ENCODE measurements at regions not wholly inside any gene's neighbourhood (a gene's known extent, or its start where the extent isn't known, plus 50 kb on each side); places are given as distances from the start of the nearest gene placed in this dataset.
A peak's percentile ranks its signal among the peaks of the same experiment; 100 is the strongest.

GRCh38 chr10:110396284-110396651, 91.5 kb upstream of the SMNDC1 start:
- H3K27ac ChIP-seq = no peak overlapping the region
- H3K9me3 Mint-ChIP-seq = no peaks in the 10 kb centered on the region
- H3K4me2 ChIP-seq = no peak overlapping the region
- no peak for DNase-seq (ENCODE audit: low spot score)
- no peak overlapping the region for H3K9ac ChIP-seq
- no peaks in the 10 kb centered on the region for H3K9me3 ChIP-seq (ENCODE audit: low read depth)
- H3K4me1 Mint-ChIP-seq = peaks cover 27% of the 10 kb centered on the region
- H3K4me3 Mint-ChIP-seq = no peak overlapping the region
- H4K20me1 ChIP-seq (ENCODE audit: low read depth) = no peaks in the 10 kb centered on the region
- H3K79me2 ChIP-seq (ENCODE audit: low read depth) = no peaks in the 10 kb centered on the region
- no peak overlapping the region for H2AFZ ChIP-seq (replicated peaks)
- H3K36me3 Mint-ChIP-seq = no peaks in the 10 kb centered on the region
- TF ChIP-seq EZH2phosphoT487 (IDR thresholded peaks at IDR 0.05) (no peak), CTCF (IDR thresholded peaks at IDR 0.05) (no peak), EZH2 (IDR thresholded peaks at IDR 0.05) (no peak)
- peaks cover 28% of the 10 kb centered on the region for H3K4me1 ChIP-seq
- H3K27me3 ChIP-seq = no peaks in the 10 kb centered on the region
- H3F3A ChIP-seq (ENCODE audit: low read depth) = no peaks in the 10 kb centered on the region
- no peaks in the 10 kb centered on the region for H3K36me3 ChIP-seq
- H3K27me3 Mint-ChIP-seq (ENCODE audit: insufficient read depth, low read depth) = peaks cover 7% of the 10 kb centered on the region
- H3K27ac Mint-ChIP-seq = no peak overlapping the region
- H3K4me3 ChIP-seq = no peak overlapping the region

- Histone ChIP-seq H2AFZ (replicated peaks) (no peak overlapping the region), H3K79me2 (ENCODE audit: low read depth) (no peaks in the 10 kb centered on the region), H3K36me3 (no peaks in the 10 kb centered on the region), H3K9ac (no peak overlapping the region), H3K27ac (no peak overlapping the region), H3K4me3 (no peak overlapping the region), H3K27me3 (no peaks in the 10 kb centered on the region), H3K4me2 (no peak overlapping the region), H3K9me3 (ENCODE audit: low read depth) (no peaks in the 10 kb centered on the region), H3K4me1 (peaks cover 18% of the 10 kb centered on the region), H3F3A (ENCODE audit: low read depth) (no peaks in the 10 kb centered on the region), H4K20me1 (ENCODE audit: low read depth) (no peaks in the 10 kb centered on the region)
- TF ChIP-seq CTCF (IDR thresholded peaks at IDR 0.05) = no peak
- no peak for TF ChIP-seq EZH2phosphoT487 (IDR thresholded peaks at IDR 0.05)
- TF ChIP-seq EZH2 (IDR thresholded peaks at IDR 0.05) = no peak
- peaks cover 11% of the 10 kb centered on the region for H3K27me3 Mint-ChIP-seq (ENCODE audit: insufficient read depth, low read depth)
- H3K36me3 Mint-ChIP-seq = no peaks in the 10 kb centered on the region
- peaks cover 24% of the 10 kb centered on the region for H3K4me1 Mint-ChIP-seq
- no peaks in the 10 kb centered on the region for H3K9me3 Mint-ChIP-seq
- H3K27ac Mint-ChIP-seq = peak overlapping the region; percentile 9
- peak overlapping the region; percentile 64 for H3K4me3 Mint-ChIP-seq
- DNase-seq (ENCODE audit: low spot score) = no peak
Measured at GRCh38 chr10:110397856-110398255, 93.1 kb upstream of the SMNDC1 start.

GRCh38 chr10:110398419-110399105, 93.8 kb upstream of the SMNDC1 start:
- H3K27ac ChIP-seq = no peak overlapping the region
- Mint-ChIP-seq H3K36me3 (no peaks in the 10 kb centered on the region), H3K4me3 (no peak overlapping the region)

More at GRCh38 chr10:110398419-110399105, 93.8 kb upstream of the SMNDC1 start:
- H3K4me1 Mint-ChIP-seq = peaks cover 17% of the 10 kb centered on the region
- Histone ChIP-seq H3K4me1 (peaks cover 11% of the 10 kb centered on the region), H3K79me2 (ENCODE audit: low read depth) (no peaks in the 10 kb centered on the region), H3K9me3 (ENCODE audit: low read depth) (no peaks in the 10 kb centered on the region), H3F3A (ENCODE audit: low read depth) (no peaks in the 10 kb centered on the region), H3K36me3 (no peaks in the 10 kb centered on the region), H3K4me2 (no peak overlapping the region), H2AFZ (replicated peaks) (no peak overlapping the region), H3K27me3 (no peaks in the 10 kb centered on the region), H4K20me1 (ENCODE audit: low read depth) (no peaks in the 10 kb centered on the region), H3K9ac (no peak overlapping the region), H3K4me3 (no peak overlapping the region)
- no peak for TF ChIP-seq EZH2phosphoT487 (IDR thresholded peaks at IDR 0.05)
- no peak for TF ChIP-seq EZH2 (IDR thresholded peaks at IDR 0.05)
- no peak for TF ChIP-seq CTCF (IDR thresholded peaks at IDR 0.05)
- DNase-seq (ENCODE audit: low spot score) = peak; percentile 23
- peak overlapping the region; percentile 80 for H3K27ac Mint-ChIP-seq
- H3K9me3 Mint-ChIP-seq = no peaks in the 10 kb centered on the region
- H3K27me3 Mint-ChIP-seq (ENCODE audit: insufficient read depth, low read depth) = peaks cover 11% of the 10 kb centered on the region
